CD4-positive, alpha-beta memory T cell (primary cell): ENCODE measurements at regions not wholly inside any gene's neighbourhood (a gene's known extent, or its start where the extent isn't known, plus 50 kb on each side); places are given as distances from the start of the nearest gene placed in this dataset.
"Not testable (repeated sequence)": the region's sequence is repeated elsewhere in the genome, so short reads cannot be mapped to it uniquely, and the experiment has no call there.

Experiments
- CTCF ChIA-PET: fragments of 350-600 bp; sonication (Branson Sonifier 250); formaldehyde crosslinking; loops from one replicate; lab custom pipeline; 2021; ENCODE audit warnings: inconsistent platforms; ENCODE audit not compliant: partially characterized antibody; lab: Charles Lee
- POLR2A ChIA-PET: fragments of 350-600 bp; sonication (Branson Sonifier 250); formaldehyde crosslinking; loops from one replicate; lab custom pipeline; 2021; ENCODE audit not compliant: partially characterized antibody; lab: Charles Lee
- DNase-seq, 5 donors: peaks; one replicate each; pipeline versions ENCODE4 v3.0.0 to v3.0.0-alpha.2; 2020 to 2022; ENCODE audit warnings: mixed read lengths in 1 of 5
- H3K27ac ChIP-seq: one replicate; pipeline ENCODE4 v1.7.0; 2013; ENCODE audit warnings: low read depth, low read length
- H3K27me3 ChIP-seq: 2 replicates; pipeline ENCODE4 v1.7.0; 2013; ENCODE audit warnings: mild to moderate bottlenecking, low read length, moderate library complexity; ENCODE audit not compliant: insufficient read depth
- H3K36me3 ChIP-seq: 2 replicates; pipeline ENCODE4 v1.7.0; 2013; ENCODE audit warnings: mild to moderate bottlenecking, low read length, moderate library complexity; ENCODE audit not compliant: insufficient read depth
- H3K4me1 ChIP-seq: 2 replicates; pipeline ENCODE4 v1.7.0; 2013; ENCODE audit warnings: mild to moderate bottlenecking, low read length, moderate library complexity; ENCODE audit not compliant: insufficient read depth
- H3K4me3 ChIP-seq, 2 donors: one replicate each; pipeline ENCODE4 v1.7.0; 2013; ENCODE audit warnings: low read length in 2 of 2, mild to moderate bottlenecking in 1 of 2
- H3K9me3 ChIP-seq, 2 donors: one replicate each; pipeline ENCODE4 v1.7.0; 2013; ENCODE audit warnings: low read length in 2 of 2, control low read depth in 1 of 2; ENCODE audit not compliant: control insufficient read depth in 1 of 2
- H3K27ac Mint-ChIP-seq, 7 donors: one replicate each; pipeline ENCODE4 v1.8.0; 2020 to 2021; ENCODE audit warnings: mixed read lengths in 7 of 7, mild to moderate bottlenecking in 6 of 7, inconsistent platforms in 3 of 7, moderate library complexity in 3 of 7
- H3K27me3 Mint-ChIP-seq, 2 donors: one replicate each; pipeline ENCODE4 v1.8.0; 2020 to 2021; ENCODE audit warnings: mixed read lengths in 2 of 2
- H3K36me3 Mint-ChIP-seq, 2 donors: one replicate each; pipeline ENCODE4 v1.8.0; 2020 to 2021; ENCODE audit warnings: mixed read lengths in 2 of 2, inconsistent platforms in 1 of 2, mild to moderate bottlenecking in 1 of 2
- H3K4me1 Mint-ChIP-seq, 4 donors: one replicate each; pipeline ENCODE4 v1.8.0; 2020 to 2021; ENCODE audit warnings: mixed read lengths in 4 of 4, mild to moderate bottlenecking in 1 of 4
- H3K4me3 Mint-ChIP-seq, 8 donors: one replicate each; pipeline ENCODE4 v1.8.0; 2020 to 2021; ENCODE audit warnings: mixed read lengths in 8 of 8, mild to moderate bottlenecking in 7 of 8, moderate library complexity in 6 of 8, inconsistent platforms in 3 of 8
- H3K9me3 Mint-ChIP-seq, 8 donors: one replicate each; pipeline ENCODE4 v1.8.0; 2020 to 2021; ENCODE audit warnings: mixed read lengths in 8 of 8, mild to moderate bottlenecking in 5 of 8, inconsistent platforms in 3 of 8, moderate library complexity in 1 of 8
- intact Hi-C: fragments of 100-400 bp; cut with micrococcal nuclease; formaldehyde crosslinking; loops from one replicate; pipeline ENCODE4 v1.15.1; 2023

DNA sequence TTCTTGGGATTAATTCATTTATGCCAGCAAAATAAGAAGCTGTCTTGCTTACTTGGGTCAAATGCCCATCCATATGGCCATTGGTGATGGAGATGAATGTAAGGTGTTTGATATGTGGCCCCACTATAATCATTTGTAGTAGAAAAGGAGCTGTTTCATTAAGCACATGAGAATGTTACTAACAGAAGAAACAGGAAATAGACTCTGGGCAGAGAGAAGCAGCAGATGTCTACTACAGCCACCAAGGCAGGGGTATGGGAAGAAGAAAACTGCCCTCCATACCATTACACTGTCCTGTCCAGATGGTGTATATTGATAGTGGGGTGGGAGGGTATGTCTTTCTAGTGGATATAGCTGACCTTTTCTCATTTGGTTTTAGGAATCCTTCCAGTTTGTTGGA lies 386.6 kb upstream of the CLINT1 start:
- Mint-ChIP-seq H3K4me3 (no peak overlapping the region), H3K36me3 (no peaks in the 10 kb centered on the region), H3K9me3 (no peaks in the 10 kb centered on the region), H3K27ac (no peak overlapping the region), H3K27me3 (peaks cover 1 to 6% of the 10 kb centered on the region in 2 donors), H3K4me1 (no peaks in the 10 kb centered on the region)
- H3K27ac ChIP-seq = no peak overlapping the region
- CTCF ChIA-PET = no interaction called here
- no peak for DNase-seq
- H3K36me3 ChIP-seq = no peaks in the 10 kb centered on the region
- H3K4me3 ChIP-seq = no peak overlapping the region
- POLR2A ChIA-PET = no interaction called here
- H3K4me1 ChIP-seq = no peaks in the 10 kb centered on the region
- H3K27me3 ChIP-seq = peaks cover 3% of the 10 kb centered on the region
- H3K9me3 ChIP-seq = no peaks in the 10 kb centered on the region
- intact Hi-C loops = no loop called here

DNA sequence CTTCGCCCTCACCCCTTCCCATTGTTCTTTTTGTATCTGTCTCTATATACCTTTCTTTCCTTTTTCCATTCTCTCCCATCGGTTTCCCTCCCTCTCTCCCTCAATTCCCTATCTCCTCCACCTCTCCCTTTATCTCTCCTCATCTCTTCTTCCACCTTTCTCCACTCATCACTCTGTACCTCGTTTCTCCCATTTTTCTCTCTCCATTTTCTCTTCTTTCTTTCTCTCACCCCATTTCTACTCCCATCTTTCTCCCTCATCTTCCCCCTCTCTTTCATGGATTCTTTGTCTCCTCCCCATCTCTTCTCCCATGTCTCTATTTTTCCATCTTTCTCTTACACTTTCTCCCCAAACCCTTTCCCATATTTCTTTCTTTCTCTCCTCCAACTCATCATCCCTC lies 385.9 kb upstream of the CLINT1 start:
- POLR2A ChIA-PET = no interaction called here

DNA sequence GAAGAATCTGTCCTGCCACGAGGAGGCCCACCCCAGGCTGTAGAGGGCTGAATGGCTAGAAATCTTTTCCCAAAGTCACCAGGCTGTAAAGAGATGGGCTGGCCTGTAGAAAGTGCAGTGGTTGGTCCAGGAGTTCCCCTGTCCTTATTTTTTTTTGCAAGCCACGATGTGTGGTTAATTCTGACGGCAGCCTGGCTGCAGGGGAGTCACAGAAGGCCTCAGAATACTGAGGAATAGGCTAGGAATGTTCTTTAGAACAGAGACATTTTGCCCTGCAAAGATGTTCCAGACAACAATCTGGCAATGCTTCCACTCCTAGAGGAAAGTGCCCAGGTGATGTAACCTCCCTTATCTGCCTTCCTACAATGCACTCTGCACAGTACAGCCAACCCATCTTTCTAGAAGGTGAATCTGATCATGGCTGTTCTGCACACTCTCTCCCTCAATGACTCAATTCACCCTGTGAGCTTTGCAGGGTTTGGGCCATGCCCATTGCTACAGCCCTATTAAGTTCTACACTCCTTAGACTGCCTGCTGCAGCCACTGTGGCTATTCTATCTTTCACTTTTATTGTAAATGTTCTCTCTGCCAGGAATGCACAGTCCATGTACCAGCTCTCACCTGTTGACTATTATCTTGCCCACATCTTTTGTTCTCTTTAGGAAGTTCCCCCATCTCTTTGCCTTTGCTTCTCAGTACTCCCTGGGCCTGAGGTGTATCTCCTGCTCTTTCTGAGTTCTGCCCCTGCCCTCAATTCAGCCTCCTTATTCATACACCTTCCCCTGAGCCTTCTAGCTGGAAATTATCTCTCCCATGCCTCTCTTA lies 377.8 kb upstream of the CLINT1 start:
- Mint-ChIP-seq H3K36me3 (no peaks in the 10 kb centered on the region), H3K27me3 (peaks cover 2% of the 10 kb centered on the region in 2 donors), H3K9me3 (peaks cover 0 to 2% (median 0%) of the 10 kb centered on the region in 8 donors), H3K27ac (no peak overlapping the region), H3K4me1 (no peaks in the 10 kb centered on the region), H3K4me3 (no peak overlapping the region)
- H3K4me1 ChIP-seq = no peaks in the 10 kb centered on the region
- ChIA-PET CTCF (no interaction called here), POLR2A (no interaction called here)
- no peaks in the 10 kb centered on the region for H3K9me3 ChIP-seq
- no peak overlapping the region for H3K27ac ChIP-seq
- DNase-seq = no peak
- no peaks in the 10 kb centered on the region for H3K36me3 ChIP-seq
- intact Hi-C loops = no loop called here
- H3K27me3 ChIP-seq = no peaks in the 10 kb centered on the region
- H3K4me3 ChIP-seq = no peak overlapping the region

More for the DNA sequence above, 385.9 kb upstream of the CLINT1 start:
- Histone ChIP-seq H3K27ac (no peak overlapping the region), H3K9me3 (no peaks in the 10 kb centered on the region), H3K4me3 (no peak overlapping the region), H3K36me3 (no peaks in the 10 kb centered on the region), H3K27me3 (peaks cover 3% of the 10 kb centered on the region), H3K4me1 (no peaks in the 10 kb centered on the region)
- no peak overlapping the region for H3K4me3 Mint-ChIP-seq
- DNase-seq = no peak
- CTCF ChIA-PET = no interaction called here
- peak overlapping the region in 1 of 7 donors; percentile 22 for H3K27ac Mint-ChIP-seq
- H3K9me3 Mint-ChIP-seq = no peaks in the 10 kb centered on the region
- intact Hi-C loops = no loop called here
- no peaks in the 10 kb centered on the region for H3K36me3 Mint-ChIP-seq
- peaks cover 1 to 6% of the 10 kb centered on the region in 2 donors for H3K27me3 Mint-ChIP-seq
- no peaks in the 10 kb centered on the region for H3K4me1 Mint-ChIP-seq

DNA sequence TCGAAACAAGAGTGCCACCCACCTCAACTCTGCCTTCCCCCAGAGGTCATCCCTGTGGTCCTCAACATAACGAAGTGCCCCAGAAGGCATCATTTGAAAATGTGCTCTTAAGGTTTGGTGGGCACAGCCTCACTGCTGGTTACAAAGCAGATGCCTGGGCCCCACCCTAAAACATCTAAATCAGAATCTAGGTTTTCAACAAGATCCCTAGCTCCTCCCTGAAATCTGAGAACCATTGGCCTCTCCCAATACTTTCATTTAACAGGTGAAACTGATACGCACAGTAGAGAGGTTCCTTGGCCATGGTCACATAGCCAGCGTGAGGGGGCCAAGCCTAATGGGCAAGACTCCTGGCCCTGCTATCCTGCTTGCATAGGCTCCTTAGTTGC lies 376.2 kb upstream of the CLINT1 start:
- Mint-ChIP-seq H3K4me3 (no peak overlapping the region), H3K27ac (no peak overlapping the region), H3K4me1 (no peaks in the 10 kb centered on the region), H3K9me3 (peaks cover 0 to 2% (median 0%) of the 10 kb centered on the region in 8 donors), H3K36me3 (no peaks in the 10 kb centered on the region), H3K27me3 (peaks cover 2% of the 10 kb centered on the region in 2 donors)
- H3K27ac ChIP-seq = no peak overlapping the region
- intact Hi-C loops = no loop called here
- CTCF ChIA-PET = no interaction called here
- H3K4me1 ChIP-seq = no peaks in the 10 kb centered on the region
- no peaks in the 10 kb centered on the region for H3K9me3 ChIP-seq
- H3K27me3 ChIP-seq = no peaks in the 10 kb centered on the region
- no peak for DNase-seq
- no peak overlapping the region for H3K4me3 ChIP-seq
- POLR2A ChIA-PET = no interaction called here
- H3K36me3 ChIP-seq = no peaks in the 10 kb centered on the region

DNA sequence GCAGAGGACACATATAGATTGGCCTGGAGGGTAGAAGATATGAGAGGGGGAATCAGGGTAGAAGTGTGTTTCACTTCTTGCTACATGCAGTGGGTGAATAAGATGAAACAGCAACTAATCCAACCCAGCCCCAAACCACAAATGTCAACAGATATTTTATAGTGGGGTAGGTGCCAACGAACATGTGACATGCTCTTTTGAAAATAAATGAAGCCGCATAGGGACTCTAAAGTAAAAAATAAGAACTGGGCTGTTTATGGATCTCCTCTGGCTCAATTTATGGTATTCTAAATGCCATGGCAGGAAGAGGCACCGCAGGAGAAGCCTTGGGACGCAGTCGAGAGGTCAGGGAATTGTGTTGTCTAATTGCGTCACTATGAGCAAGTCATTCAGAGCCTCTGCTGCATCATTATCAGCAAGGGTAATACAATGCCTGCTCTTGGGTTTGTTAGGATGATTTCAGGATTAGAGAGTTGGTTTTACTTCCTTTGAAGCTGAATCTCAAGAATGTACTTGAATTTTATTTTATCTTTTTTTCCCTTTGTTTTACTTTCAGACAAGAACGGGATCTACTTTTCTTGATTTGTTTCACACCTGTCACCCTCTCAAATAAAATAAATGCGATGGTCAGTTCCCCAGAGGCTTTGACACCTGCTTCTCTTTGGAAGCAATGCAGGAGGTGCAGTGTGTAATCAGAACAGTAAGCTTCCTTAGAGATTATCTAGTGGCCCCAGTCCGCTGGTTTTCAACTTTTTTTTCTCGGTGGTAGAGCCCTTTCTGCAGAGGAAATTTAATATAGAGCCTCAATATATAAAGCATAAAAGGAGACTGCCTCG lies 375.6 kb upstream of the CLINT1 start:
- CTCF ChIA-PET = no interaction called here
- Mint-ChIP-seq H3K4me3 (no peak overlapping the region), H3K4me1 (no peaks in the 10 kb centered on the region), H3K36me3 (no peaks in the 10 kb centered on the region), H3K9me3 (peaks cover 0 to 2% (median 0%) of the 10 kb centered on the region in 8 donors), H3K27ac (no peak overlapping the region), H3K27me3 (peaks cover under 1 to 2% of the 10 kb centered on the region in 2 donors)
- no peak overlapping the region for H3K4me3 ChIP-seq
- H3K4me1 ChIP-seq = no peaks in the 10 kb centered on the region
- H3K36me3 ChIP-seq = no peaks in the 10 kb centered on the region
- H3K27me3 ChIP-seq = no peaks in the 10 kb centered on the region
- DNase-seq = no peak
- H3K27ac ChIP-seq = no peak overlapping the region
- intact Hi-C loops = no loop called here
- POLR2A ChIA-PET = no interaction called here
- no peaks in the 10 kb centered on the region for H3K9me3 ChIP-seq

DNA sequence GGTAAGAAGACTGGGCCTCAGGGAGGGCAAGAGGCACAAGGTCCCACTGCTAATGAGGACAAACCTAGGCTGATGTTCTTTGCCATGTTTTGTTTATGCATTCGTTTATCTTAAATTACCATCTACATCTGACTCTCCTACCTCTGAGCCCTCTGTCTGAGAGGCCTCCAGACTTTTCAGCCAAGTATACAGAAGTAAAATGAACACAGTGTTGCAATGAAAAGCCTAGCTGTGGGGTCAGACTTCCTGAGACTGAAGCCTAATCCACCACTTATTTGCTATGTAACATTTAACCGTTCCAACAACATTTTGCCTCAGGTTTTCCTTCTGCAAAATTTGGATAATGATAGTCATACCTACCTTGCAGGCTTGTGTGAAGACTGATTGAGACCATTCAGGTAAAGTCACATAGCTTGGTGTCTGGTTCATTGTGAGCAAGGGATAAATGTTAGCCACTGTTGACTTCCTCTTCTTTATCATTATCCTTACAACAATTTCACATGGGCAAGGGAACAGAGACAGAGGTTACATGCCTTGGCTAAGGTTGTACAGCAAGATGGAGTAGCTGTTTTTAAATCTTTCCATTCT lies 374.9 kb upstream of the CLINT1 start:
- Mint-ChIP-seq H3K36me3 (no peaks in the 10 kb centered on the region), H3K27me3 (peaks cover 1 to 2% of the 10 kb centered on the region in 2 donors), H3K9me3 (peaks cover 0 to 2% (median 0%) of the 10 kb centered on the region in 8 donors), H3K4me3 (no peak overlapping the region), H3K27ac (no peak overlapping the region), H3K4me1 (no peaks in the 10 kb centered on the region)
- Histone ChIP-seq H3K9me3 (no peaks in the 10 kb centered on the region), H3K27me3 (no peaks in the 10 kb centered on the region), H3K36me3 (no peaks in the 10 kb centered on the region), H3K4me3 (no peak overlapping the region), H3K4me1 (no peaks in the 10 kb centered on the region), H3K27ac (no peak overlapping the region)
- ChIA-PET CTCF (no interaction called here), POLR2A (no interaction called here)
- DNase-seq = no peak
- intact Hi-C loops = no loop called here

DNA sequence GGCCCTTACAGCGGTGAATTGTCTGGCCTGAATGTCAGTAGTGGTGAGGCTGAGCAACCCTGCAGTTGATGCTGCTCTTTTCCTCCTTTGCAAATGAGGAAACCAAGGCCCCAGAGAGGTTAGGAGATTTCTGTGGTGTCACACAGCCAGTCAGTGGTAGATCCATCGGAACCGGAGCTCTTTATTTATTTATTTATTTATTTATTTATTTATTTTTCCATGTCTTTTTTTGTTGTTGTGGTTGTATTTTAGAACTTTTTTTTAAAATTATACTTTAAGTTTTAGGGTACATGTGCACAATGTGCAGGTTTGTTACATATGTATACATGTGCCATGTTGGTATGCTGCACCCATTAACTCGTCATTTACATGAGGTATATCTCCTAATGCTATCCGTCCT lies 368.4 kb upstream of the CLINT1 start:
- intact Hi-C loops, H3K36me3 ChIP-seq, POLR2A ChIA-PET, DNase-seq, CTCF ChIA-PET, H3K4me3 ChIP-seq, H3K4me3 Mint-ChIP-seq, H3K27ac Mint-ChIP-seq, H3K4me1 ChIP-seq, H3K4me1 Mint-ChIP-seq, H3K27ac ChIP-seq, H3K27me3 ChIP-seq, H3K27me3 Mint-ChIP-seq, H3K9me3 ChIP-seq, H3K36me3 Mint-ChIP-seq: not testable (repeated sequence)
- H3K9me3 Mint-ChIP-seq = peaks cover 2 to 10% (median 6%) of the 10 kb centered on the region in 8 donors
